Aorta (tissue), 5 donors: ENCODE measurements at regions not wholly inside any gene's neighbourhood (a gene's known extent, or its start where the extent isn't known, plus 50 kb on each side); places are given as distances from the start of the nearest gene placed in this dataset.
"Not testable (repeated sequence)": the region's sequence is repeated elsewhere in the genome, so short reads cannot be mapped to it uniquely, and the experiment has no call there.

Experiments
- ATAC-seq: fragments of 200-7000 bp; cut with Tn5 transposase; one replicate; pipeline ENCODE4 v1.9.1; 2022; ENCODE audit warnings: moderate library complexity; ENCODE audit not compliant: low FRiP score
- DNase-seq, 2 donors: peaks; one replicate each; pipeline ENCODE4 v3.0.0-alpha.2; 2020
- H3K27ac ChIP-seq, 2 donors: one replicate each; pipeline ENCODE4 v1.5.1; 2013; ENCODE audit warnings: low read length in 2 of 2, mild to moderate bottlenecking in 2 of 2, moderate library complexity in 2 of 2, control low read depth in 1 of 2, inconsistent platforms in 1 of 2, low read depth in 1 of 2
- H3K27me3 ChIP-seq, 2 donors: one replicate each; pipeline ENCODE4 v1.6.1; 2013; ENCODE audit warnings: control low read depth in 1 of 2, low read length in 1 of 2, mild to moderate bottlenecking in 1 of 2, moderate library complexity in 1 of 2; ENCODE audit not compliant: insufficient read depth in 2 of 2, control insufficient read depth in 1 of 2
- H3K36me3 ChIP-seq, 2 donors: one replicate each; pipeline ENCODE4 v1.6.1; 2013; ENCODE audit warnings: control low read depth in 1 of 2, low read length in 1 of 2, mild to moderate bottlenecking in 1 of 2; ENCODE audit not compliant: insufficient read depth in 2 of 2, control insufficient read depth in 1 of 2
- H3K4me1 ChIP-seq, 2 donors: one replicate each; pipeline ENCODE4 v1.6.1; 2013; ENCODE audit warnings: low read length in 2 of 2, control low read depth in 1 of 2, mild to moderate bottlenecking in 1 of 2, moderate library complexity in 1 of 2; ENCODE audit not compliant: insufficient read depth in 2 of 2, control insufficient read depth in 1 of 2
- H3K4me3 ChIP-seq, 2 donors: one replicate each; pipeline ENCODE4 v1.5.1; 2013; ENCODE audit warnings: low read length in 2 of 2, control low read depth in 1 of 2, mild to moderate bottlenecking in 1 of 2
- H3K9me3 ChIP-seq: one replicate; pipeline ENCODE4 v1.6.1; 2013; ENCODE audit warnings: mild to moderate bottlenecking, low read length; ENCODE audit not compliant: control insufficient read depth
- WGBS, 2 donors: extraction: QIAGEN DNeasy Blood & Tissue Kit; methylation state at CpG; one replicate each; pipeline ENCODE4 v1.1.7; 2013; 5-methylcytosine and 5-hydroxymethylcytosine counted together
- intact Hi-C, 2 donors: fragments of 100-400 bp; cut with DNase I; formaldehyde crosslinking; loops; one replicate each; pipeline versions ENCODE4 v1.14.2 to v1.15.0; 2022
- donor health status: healthy with polysubstance abuse.
- donor health status: Bipolar disorder and iron deficiency.
- donor health status: DM: no; HTN: no; CAD: no.
- donor health status: DM: no; HTN: no; CAD: no.
- donor health status: DM: yes; HTN: yes; CAD: no.

DNA sequence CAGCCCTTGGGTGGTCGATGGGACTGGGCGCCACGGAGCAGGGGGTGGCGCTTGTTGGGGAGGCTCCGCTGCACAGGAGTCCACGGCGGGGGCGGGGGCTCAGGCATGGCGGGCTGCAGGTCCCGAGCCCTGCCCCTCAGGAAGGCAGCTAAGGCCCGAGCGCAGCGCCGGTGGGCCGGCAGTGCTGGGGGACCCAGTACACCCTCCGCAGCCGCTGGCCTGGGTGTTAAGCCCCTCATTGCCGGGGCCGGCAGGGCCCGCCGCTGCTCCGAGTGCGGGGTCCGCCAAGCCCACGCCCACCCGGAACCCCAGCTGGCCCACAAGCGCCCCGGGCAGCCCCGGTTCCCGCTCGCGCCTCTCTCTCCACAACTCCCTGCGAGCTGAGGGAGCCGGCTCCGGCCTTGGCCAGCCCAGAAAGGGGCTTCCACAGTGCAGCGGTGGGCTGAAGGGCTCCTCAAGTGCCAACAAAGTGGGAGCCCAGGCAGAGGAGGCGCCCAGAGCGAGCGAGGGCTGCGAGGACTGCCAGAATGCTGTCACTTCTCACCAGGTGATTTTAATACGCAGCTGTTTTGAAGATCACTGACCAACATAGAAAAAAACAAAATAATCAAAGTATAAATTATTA lies 66.1 kb upstream of the NDST4 start:
- H3K4me3 ChIP-seq, H3K9me3 ChIP-seq, intact Hi-C loops, H3K27me3 ChIP-seq, H3K36me3 ChIP-seq, H3K27ac ChIP-seq, ATAC-seq, H3K4me1 ChIP-seq: not testable (repeated sequence)
- peak in 1 of 2 donors; percentile 66 for DNase-seq
- 94 to 96% methylated on average over 39 to 41 of the region's 41 CpGs for WGBS, 2 donors

DNA sequence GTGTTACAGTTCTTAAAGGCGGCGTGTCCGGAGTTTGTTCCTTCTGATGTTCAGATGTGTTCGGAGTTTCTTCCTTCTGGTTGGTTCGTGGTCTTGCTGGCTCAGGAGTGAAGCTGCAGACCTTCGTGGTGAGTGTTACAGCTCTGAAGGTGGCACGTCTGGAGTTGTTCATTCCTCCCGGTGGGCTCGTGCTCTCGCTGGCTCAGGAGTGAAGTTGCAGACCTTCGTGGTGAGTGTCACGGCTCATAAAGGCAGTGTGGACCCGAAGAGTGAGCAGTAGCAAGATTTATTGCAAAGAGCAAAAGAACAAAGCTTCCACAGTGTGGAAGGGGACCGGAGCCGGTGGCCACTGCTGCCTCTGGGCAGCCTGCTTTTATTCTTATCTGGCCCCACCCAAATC lies 65.3 kb upstream of the NDST4 start:
- H3K4me3 ChIP-seq, ATAC-seq, H3K27me3 ChIP-seq, intact Hi-C loops, H3K4me1 ChIP-seq, H3K27ac ChIP-seq, H3K36me3 ChIP-seq, H3K9me3 ChIP-seq: not testable (repeated sequence)
- peak in 1 of 2 donors; percentile 35 for DNase-seq
- whole genome bisulfite sequencing, 2 donors, result 83 to 87% methylated on average over 15 of the region's 15 CpGs

GRCh38 chr4:115171220-115171619 lies 57.8 kb upstream of the NDST4 start:
- no peak overlapping the region for H3K27ac ChIP-seq
- H3K9me3 ChIP-seq, result no peaks in the 10 kb centered on the region
- H3K27me3 ChIP-seq, result no peaks in the 10 kb centered on the region
- no peaks in the 10 kb centered on the region for H3K4me1 ChIP-seq
- 78 to 80% methylated on average over 1 of the region's 1 CpG for WGBS, 2 donors
- no peak for DNase-seq
- H3K4me3 ChIP-seq, result no peak overlapping the region
- no peak for ATAC-seq
- no peaks in the 10 kb centered on the region for H3K36me3 ChIP-seq
- intact Hi-C loops, result no loop called here

DNA sequence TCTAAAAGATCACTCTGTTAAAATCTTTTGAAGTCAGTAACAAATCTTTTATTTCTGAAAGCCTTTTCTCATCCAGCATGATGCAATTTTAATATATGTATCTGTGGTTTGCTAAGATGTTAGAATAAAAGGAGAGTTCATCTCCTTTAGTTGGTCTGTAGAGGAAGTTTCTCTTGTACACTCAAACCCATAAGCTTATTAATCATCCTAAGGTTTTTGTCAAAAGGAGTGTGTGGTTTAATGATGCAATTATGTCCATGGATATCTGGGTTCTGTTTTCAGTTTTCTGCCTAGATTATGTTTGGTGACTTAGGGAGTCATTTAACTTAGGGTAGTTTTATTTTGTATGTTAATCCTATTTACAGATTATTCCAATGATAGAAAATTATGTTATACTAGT lies 52.1 kb upstream of the NDST4 start:
- H3K4me3 ChIP-seq, result no peak overlapping the region
- DNase-seq, result no peak
- no peaks in the 10 kb centered on the region for H3K4me1 ChIP-seq
- H3K27me3 ChIP-seq, result no peaks in the 10 kb centered on the region
- intact Hi-C loops, result no loop called here
- no peaks in the 10 kb centered on the region for H3K9me3 ChIP-seq
- no peak for ATAC-seq
- H3K36me3 ChIP-seq, result no peaks in the 10 kb centered on the region
- no peak overlapping the region for H3K27ac ChIP-seq
